HUES6 (cell line): ENCODE measurements at regions not wholly inside any gene's neighbourhood (a gene's known extent, or its start where the extent isn't known, plus 50 kb on each side); places are given as distances from the start of the nearest gene placed in this dataset.
"Not testable (repeated sequence)": the region's sequence is repeated elsewhere in the genome, so short reads cannot be mapped to it uniquely, and the experiment has no call there.

ENCODE experiments used
- H3K27ac ChIP-seq: 2 replicates; pipeline ENCODE4 v1.7.0; 2013; ENCODE audit warnings: low read depth, mild to moderate bottlenecking, low read length, inconsistent platforms
- H3K27me3 ChIP-seq: 2 replicates; pipeline ENCODE4 v1.6.1; 2013; ENCODE audit warnings: low read length; ENCODE audit not compliant: control insufficient read depth, insufficient read depth
- H3K36me3 ChIP-seq: 2 replicates; pipeline ENCODE4 v1.6.1; 2013; ENCODE audit warnings: low read length; ENCODE audit not compliant: control insufficient read depth, insufficient read depth
- H3K4me1 ChIP-seq: 2 replicates; pipeline ENCODE4 v1.6.1; 2013; ENCODE audit warnings: low read length; ENCODE audit not compliant: control insufficient read depth, insufficient read depth
- H3K4me3 ChIP-seq: 2 replicates; pipeline ENCODE4 v1.5.1; 2013; ENCODE audit warnings: low read depth, low read length
- H3K9ac ChIP-seq: one replicate; pipeline ENCODE4 v1.6.1; 2013; ENCODE audit warnings: mild to moderate bottlenecking, low read length
- H3K9me3 ChIP-seq: 2 replicates; pipeline ENCODE4 v1.6.1; 2013; ENCODE audit warnings: low read depth, low read length; ENCODE audit not compliant: control insufficient read depth, insufficient read depth

DNA sequence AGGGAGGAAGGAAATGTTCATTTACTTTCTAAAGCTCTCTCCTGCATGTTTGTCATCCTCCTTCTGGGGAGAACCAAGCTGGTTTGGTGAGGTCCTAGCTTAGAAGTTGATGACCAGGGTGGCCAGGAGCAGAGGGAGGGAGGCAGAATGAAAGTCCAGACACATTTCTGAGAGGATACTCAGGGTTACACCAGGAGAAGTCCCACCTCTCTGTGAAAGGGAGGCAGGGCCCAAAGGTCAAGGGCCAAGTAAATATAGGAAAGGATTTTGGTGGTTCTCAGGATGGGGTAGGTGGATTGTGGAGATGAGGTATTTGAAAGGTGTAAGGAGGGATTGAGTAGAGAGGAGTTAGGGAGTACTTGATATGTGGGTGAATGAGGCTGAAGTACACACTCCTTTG, 58.0 kb upstream of the FBXO11 start:
- H3K9ac ChIP-seq: no peak overlapping the region
- no peak overlapping the region for H3K27ac ChIP-seq
- no peaks in the 10 kb centered on the region for H3K9me3 ChIP-seq
- H3K27me3 ChIP-seq: no peaks in the 10 kb centered on the region
- no peak overlapping the region for H3K4me3 ChIP-seq
- H3K4me1 ChIP-seq: no peaks in the 10 kb centered on the region
- H3K36me3 ChIP-seq: no peaks in the 10 kb centered on the region

DNA sequence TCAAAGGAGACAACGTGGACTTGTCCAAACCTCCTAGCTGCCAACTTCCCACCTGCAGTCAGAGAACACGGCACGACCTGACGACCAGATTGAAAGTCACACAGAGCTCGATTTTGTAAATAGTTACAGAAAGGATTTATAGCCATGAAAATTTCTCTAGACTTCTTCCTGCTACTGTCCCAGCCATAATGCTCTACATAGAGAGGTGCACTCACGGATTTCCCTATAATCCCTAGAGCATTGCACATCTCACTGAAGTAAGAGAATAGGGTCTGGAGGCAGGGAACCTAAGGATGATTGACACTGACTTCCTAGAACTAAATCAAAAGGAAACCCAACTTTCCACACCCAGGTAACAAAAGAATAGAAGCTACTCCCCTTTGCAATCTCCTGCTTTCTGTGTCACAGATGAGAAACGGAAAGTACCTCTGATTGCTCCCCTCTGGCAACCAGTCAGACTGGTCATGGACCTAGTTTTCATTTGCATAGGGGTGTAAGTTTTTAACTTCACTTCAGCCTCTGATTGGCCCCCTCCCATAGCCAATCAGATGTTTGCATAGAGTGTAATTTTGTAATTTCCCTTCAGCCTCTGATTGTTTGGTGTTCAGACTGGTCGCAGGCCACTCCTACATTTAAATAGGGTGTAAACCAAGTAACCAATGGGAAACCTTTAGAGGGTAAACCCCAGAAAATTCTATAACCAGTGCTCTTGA, 58.6 kb upstream of the FBXO11 start:
- Histone ChIP-seq H3K27ac (no peak overlapping the region), H3K4me1 (no peaks in the 10 kb centered on the region), H3K9me3 (no peaks in the 10 kb centered on the region), H3K27me3 (no peaks in the 10 kb centered on the region), H3K9ac (no peak overlapping the region), H3K4me3 (no peak overlapping the region), H3K36me3 (no peaks in the 10 kb centered on the region)

DNA sequence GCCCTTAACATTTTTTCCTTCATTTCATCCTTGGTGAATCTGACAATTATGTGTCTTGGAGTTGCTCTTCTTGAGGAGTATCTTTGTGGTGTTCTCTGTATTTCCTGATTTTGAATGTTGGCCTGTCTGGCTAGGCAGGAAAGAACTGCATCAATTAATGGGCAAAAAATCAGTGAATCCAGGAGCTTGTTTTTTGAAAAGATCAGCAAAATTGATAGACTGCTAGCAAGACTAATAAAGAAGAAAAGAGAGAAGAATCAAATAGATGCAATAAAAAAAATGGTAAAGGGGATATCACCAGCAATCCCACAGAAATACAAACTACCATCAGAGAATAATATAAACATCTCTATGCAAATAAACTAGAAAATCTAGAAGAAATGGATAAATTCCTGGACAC, 70.4 kb upstream of the FBXO11 start:
- not testable (repeated sequence) for H3K27me3 ChIP-seq, H3K36me3 ChIP-seq, H3K9me3 ChIP-seq, H3K9ac ChIP-seq, H3K4me1 ChIP-seq, H3K4me3 ChIP-seq, H3K27ac ChIP-seq

DNA sequence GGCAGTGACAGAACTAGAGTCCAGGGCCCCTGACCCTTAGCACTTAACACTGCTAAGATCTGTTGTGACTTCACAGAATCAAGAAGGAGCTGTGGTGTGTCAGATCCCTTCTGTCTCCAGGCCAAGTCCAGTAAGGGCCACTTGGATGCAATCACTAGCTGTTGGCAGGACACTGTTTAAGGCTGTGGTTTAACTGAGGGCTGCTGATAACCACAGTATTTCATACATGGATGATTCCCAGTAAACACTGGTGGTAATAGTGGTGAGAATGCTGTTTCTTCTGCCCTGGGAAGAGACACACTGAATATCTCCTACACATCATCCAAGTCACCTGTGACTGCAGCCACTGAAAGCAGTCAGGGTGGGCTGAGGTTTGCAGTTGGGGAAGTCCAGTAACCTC, 77.7 kb upstream of the FBXO11 start:
- no peaks in the 10 kb centered on the region for H3K9me3 ChIP-seq
- no peak overlapping the region for H3K9ac ChIP-seq
- no peaks in the 10 kb centered on the region for H3K27me3 ChIP-seq
- H3K4me3 ChIP-seq: no peak overlapping the region
- no peaks in the 10 kb centered on the region for H3K36me3 ChIP-seq
- H3K4me1 ChIP-seq: no peaks in the 10 kb centered on the region
- H3K27ac ChIP-seq: no peak overlapping the region

DNA sequence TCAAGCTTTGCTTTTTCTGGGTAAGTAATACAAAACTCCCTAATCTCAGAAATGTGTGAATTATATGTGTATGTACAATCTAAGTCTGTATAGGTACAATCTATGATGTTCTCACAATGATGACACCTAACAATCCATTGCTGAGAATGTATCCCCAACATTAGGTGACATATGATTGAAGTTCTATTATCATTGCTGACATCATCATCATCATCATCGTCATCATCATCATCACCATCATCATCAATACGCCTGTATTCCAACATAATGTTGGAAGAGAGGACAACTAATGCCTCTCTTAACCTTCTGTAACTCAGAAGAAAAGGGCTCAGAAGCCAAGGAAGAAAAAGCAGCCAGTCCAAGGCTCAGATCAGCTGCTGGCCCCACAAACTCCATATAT, 84.2 kb upstream of the FBXO11 start:
- no peaks in the 10 kb centered on the region for H3K9me3 ChIP-seq
- H3K4me3 ChIP-seq: no peak overlapping the region
- no peaks in the 10 kb centered on the region for H3K27me3 ChIP-seq
- H3K27ac ChIP-seq: no peak overlapping the region
- no peak overlapping the region for H3K9ac ChIP-seq
- H3K36me3 ChIP-seq: no peaks in the 10 kb centered on the region
- H3K4me1 ChIP-seq: no peaks in the 10 kb centered on the region

DNA sequence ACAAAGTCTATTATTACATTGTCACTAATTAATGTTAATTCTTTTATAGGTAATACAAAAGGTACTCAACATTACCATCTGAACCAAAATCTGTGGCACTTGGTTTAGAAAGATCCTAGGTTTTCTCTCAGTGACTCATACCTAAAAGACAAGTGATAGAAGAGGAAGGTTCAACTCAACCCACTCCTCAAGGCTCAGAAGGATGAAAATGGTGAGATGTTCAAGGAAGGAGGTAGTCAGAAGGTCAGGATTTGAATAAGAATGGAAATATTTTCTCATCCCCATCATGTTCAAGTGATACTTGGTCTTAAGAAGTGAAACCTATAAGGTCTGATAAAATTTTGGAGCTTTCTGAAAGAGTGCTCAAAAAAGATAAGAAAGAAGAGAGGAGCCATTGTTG, 86.4 kb upstream of the FBXO11 start:
- no peak overlapping the region for H3K4me3 ChIP-seq
- H3K9ac ChIP-seq: no peak overlapping the region
- no peaks in the 10 kb centered on the region for H3K36me3 ChIP-seq
- H3K9me3 ChIP-seq: no peaks in the 10 kb centered on the region
- H3K27ac ChIP-seq: no peak overlapping the region
- H3K27me3 ChIP-seq: no peaks in the 10 kb centered on the region
- no peaks in the 10 kb centered on the region for H3K4me1 ChIP-seq

DNA sequence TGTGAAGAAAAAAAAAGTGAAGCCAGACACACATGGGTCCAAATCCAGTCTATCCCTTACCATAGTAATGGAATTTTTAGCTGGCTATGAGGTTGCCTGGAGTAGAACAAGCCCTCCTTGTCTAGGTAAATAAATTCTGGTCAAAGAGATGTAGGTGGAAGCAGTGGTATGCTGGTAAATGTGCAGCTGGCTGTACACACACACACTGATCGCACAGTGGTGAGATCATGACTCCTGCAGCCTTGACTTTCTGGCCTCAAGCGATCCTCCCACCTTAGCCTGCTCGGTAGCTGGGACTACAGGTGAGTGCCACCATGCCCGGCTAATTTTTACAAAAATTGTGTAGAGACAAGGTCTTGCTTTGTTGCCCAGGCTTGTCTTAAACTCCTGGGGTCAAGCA, 90.5 kb upstream of the FBXO11 start:
- Histone ChIP-seq H3K27me3 (no peaks in the 10 kb centered on the region), H3K9ac (no peak overlapping the region), H3K36me3 (no peaks in the 10 kb centered on the region), H3K9me3 (no peaks in the 10 kb centered on the region), H3K4me1 (no peaks in the 10 kb centered on the region), H3K27ac (no peak overlapping the region), H3K4me3 (no peak overlapping the region)

DNA sequence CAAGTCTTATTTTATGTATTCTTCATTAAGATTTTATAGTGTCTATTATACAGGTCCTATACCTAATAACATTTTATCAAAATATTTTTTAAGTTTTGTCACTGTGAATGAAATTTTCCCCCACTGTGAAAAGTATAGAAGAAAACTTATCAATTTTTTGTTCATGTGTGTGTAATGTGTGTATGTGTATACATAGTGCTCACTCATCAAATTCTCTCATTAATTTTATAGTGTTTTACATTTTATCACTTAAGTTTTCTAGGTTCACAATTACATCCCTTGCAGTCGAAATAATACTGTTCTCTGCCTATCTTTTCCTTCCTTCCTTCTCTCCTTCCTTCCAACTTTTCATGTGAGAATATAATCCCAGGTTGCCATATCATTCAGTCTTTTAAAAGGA, 93.2 kb upstream of the FBXO11 start:
- no peak overlapping the region for H3K4me3 ChIP-seq
- H3K27me3 ChIP-seq: no peaks in the 10 kb centered on the region
- H3K9me3 ChIP-seq: no peaks in the 10 kb centered on the region
- H3K36me3 ChIP-seq: no peaks in the 10 kb centered on the region
- no peak overlapping the region for H3K27ac ChIP-seq
- H3K9ac ChIP-seq: no peak overlapping the region
- no peaks in the 10 kb centered on the region for H3K4me1 ChIP-seq

DNA sequence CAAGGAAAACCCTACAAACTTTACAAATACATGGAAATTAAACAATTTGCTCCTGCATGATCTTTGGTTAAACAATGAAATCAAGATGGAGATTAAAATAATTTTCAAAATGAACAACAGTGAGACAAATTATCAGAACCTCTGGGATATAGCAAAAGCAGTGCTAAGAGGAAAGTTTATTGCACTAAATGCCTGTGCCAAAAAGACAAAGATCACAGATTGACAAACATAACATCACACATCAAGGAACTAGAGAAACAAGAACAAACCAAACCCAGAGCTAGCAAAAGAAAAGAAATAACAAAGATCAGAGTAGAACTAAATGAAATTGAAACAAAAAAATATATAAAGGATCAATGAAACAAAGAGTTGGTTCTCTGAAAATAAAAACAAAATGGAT, 95.2 kb upstream of the FBXO11 start:
- Histone ChIP-seq H3K9me3 (no peaks in the 10 kb centered on the region), H3K9ac (no peak overlapping the region), H3K4me1 (no peaks in the 10 kb centered on the region), H3K36me3 (no peaks in the 10 kb centered on the region), H3K27ac (no peak overlapping the region), H3K27me3 (no peaks in the 10 kb centered on the region), H3K4me3 (no peak overlapping the region)

DNA sequence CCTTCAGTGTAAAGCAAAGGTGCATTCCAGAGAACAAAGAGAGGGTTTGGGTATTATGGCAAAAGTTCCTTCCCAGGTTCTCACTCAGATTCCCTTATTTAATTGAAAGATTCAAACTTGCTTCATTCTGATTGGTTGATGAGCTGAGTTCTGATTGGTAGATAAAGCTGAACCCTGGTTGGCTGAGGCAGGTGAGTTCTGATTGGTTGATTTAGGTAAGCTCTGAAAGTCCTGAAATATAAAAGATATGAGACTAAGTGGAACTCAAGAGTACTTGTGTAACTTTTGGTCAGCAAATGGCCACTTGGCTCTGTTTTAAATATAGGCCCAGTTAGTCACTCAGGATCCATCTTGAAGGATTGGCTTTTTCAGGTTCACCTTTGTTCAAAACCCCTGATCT, 99.8 kb upstream of the FBXO11 start:
- Histone ChIP-seq H3K9ac (no peak overlapping the region), H3K4me1 (no peaks in the 10 kb centered on the region), H3K9me3 (no peaks in the 10 kb centered on the region), H3K27me3 (no peaks in the 10 kb centered on the region), H3K27ac (no peak overlapping the region), H3K4me3 (no peak overlapping the region), H3K36me3 (no peaks in the 10 kb centered on the region)

DNA sequence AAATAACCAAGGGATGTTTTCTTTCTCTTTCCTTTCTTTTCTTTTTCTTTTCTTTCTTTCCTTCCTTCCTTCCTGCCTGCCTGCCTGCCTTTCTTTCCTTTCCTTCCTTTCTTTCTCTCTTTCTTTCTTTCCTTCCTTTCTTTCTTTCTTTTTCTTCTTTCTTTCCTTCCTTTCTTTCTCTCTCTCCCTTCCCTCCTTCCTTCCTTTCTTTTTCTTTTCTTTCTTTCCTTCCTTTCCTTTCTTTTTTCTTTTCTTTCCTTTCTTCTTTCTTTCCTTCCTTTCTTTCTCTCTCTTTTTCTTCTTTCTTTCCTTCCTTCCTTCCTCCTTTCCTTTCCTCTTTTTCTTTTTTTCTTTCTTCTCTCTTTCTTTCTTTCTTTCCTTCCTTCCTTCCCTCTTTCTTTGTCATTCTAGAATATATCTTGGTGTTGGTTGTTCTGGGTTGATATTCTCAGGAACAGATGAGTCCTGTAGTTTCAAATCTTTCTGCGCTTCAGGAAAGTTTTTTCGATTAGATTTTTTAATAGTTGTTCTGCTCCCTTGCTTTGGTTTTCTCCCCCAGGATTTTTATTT, 101.5 kb upstream of the FBXO11 start:
- Histone ChIP-seq H3K27me3 (no peaks in the 10 kb centered on the region), H3K27ac (no peak overlapping the region), H3K9ac (no peak overlapping the region), H3K4me1 (no peaks in the 10 kb centered on the region), H3K36me3 (no peaks in the 10 kb centered on the region), H3K4me3 (no peak overlapping the region), H3K9me3 (no peaks in the 10 kb centered on the region)
